Smooth muscle cell (in vitro differentiated cells): ENCODE measurements at regions not wholly inside any gene's neighbourhood (a gene's known extent, or its start where the extent isn't known, plus 50 kb on each side); places are given as distances from the start of the nearest gene placed in this dataset.

ENCODE experiments used
- DNase-seq: peaks from one replicate; lab custom pipeline; 2025; ENCODE audit not compliant: unreplicated experiment; lab: John Stamatoyannopoulos, UW
- H2AFZ ChIP-seq: fragments of 200-600 bp; sonication (generic); 2 replicates; pipeline ENCODE4 v1.6.0; 2016; ENCODE audit warnings: antibody characterized with exemption, low read depth, mild to moderate bottlenecking
- H3F3A ChIP-seq: fragments of 200-600 bp; sonication (generic); 2 replicates; pipeline ENCODE4 v1.6.0; 2017; ENCODE audit warnings: antibody characterized with exemption, low read depth
- H3K27ac ChIP-seq: fragments of 200-600 bp; sonication (generic); 2 replicates; pipeline ENCODE4 v1.5.1; 2016; ENCODE audit warnings: low read depth, mild to moderate bottlenecking
- H3K27me3 ChIP-seq: fragments of 200-600 bp; sonication (generic); 2 replicates; pipeline ENCODE4 v1.6.1; 2016; ENCODE audit warnings: low read depth, mild to moderate bottlenecking
- H3K36me3 ChIP-seq: fragments of 200-600 bp; sonication (generic); 2 replicates; pipeline ENCODE4 v1.5.1; 2016; ENCODE audit warnings: low read depth
- H3K4me1 ChIP-seq: fragments of 200-600 bp; sonication (generic); 2 replicates; pipeline ENCODE4 v1.5.1; 2016; ENCODE audit warnings: low read depth
- H3K4me2 ChIP-seq: fragments of 200-600 bp; sonication (generic); 2 replicates; pipeline ENCODE4 v1.6.0; 2016; ENCODE audit warnings: mild to moderate bottlenecking
- H3K4me3 ChIP-seq: fragments of 200-600 bp; sonication (generic); 2 replicates; pipeline ENCODE4 v1.5.1; 2016; ENCODE audit warnings: mild to moderate bottlenecking
- H3K79me2 ChIP-seq: fragments of 200-600 bp; sonication (generic); 2 replicates; pipeline ENCODE4 v1.6.0; 2016; ENCODE audit warnings: low read depth, mild to moderate bottlenecking
- H3K9ac ChIP-seq: fragments of 200-600 bp; sonication (generic); 2 replicates; pipeline ENCODE4 v1.6.0; 2016; ENCODE audit warnings: low read depth
- H3K9me3 ChIP-seq: fragments of 200-600 bp; sonication (generic); replicated peaks from 2 replicates; pipeline ENCODE4 v1.5.1; 2016; ENCODE audit warnings: low read depth
- H4K20me1 ChIP-seq: fragments of 200-600 bp; sonication (generic); 2 replicates; pipeline ENCODE4 v1.6.0; 2016; ENCODE audit warnings: low read depth
- WGBS: methylation state at CpG from one replicate; pipeline ENCODE4 v1.1.7; 2016; ENCODE audit warnings: low lambda C conversion rate; 5-methylcytosine and 5-hydroxymethylcytosine counted together
- TF ChIP-seq, protein P1 (sequence below): fragments of 200-600 bp; sonication (generic); IDR thresholded peaks from 2 replicates; pipeline ENCODE4 v1.5.1; 2017; ENCODE audit warnings: borderline replicate concordance, mild to moderate bottlenecking, antibody characterized with exemption; ENCODE audit not compliant: insufficient read depth, poor library complexity, severe bottlenecking

DNA sequence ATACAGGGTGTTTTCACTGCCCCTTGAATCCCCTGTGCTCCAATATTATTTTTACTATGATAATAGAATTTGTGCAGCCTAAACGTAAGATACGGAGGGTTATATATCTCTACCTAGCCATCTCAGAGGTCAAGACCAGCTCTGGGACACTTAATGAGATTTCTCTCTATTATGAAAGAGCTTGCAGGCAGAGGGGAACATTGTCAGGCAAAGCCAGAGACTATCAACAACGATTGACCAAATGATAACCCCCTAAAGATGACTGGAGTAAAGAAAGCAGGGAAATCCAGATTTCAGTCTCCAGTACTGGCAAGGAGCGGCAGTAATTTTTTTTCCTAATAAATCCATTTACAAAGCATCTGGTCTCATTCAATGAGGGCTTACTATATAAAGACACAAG is 59.8 kb upstream of the LPAR1 start:
- no peak overlapping the region for H3K4me2 ChIP-seq
- no peak for DNase-seq
- H3K27me3 ChIP-seq = no peaks in the 10 kb centered on the region
- no peak overlapping the region for H3K27ac ChIP-seq
- no peaks in the 10 kb centered on the region for H3K9me3 ChIP-seq
- no peaks in the 10 kb centered on the region for H3F3A ChIP-seq
- no peaks in the 10 kb centered on the region for H4K20me1 ChIP-seq
- WGBS = 91% methylated on average over 4 of the region's 4 CpGs
- H3K9ac ChIP-seq = no peak overlapping the region
- no peak overlapping the region for H3K4me3 ChIP-seq
- H3K79me2 ChIP-seq = no peaks in the 10 kb centered on the region
- H2AFZ ChIP-seq = no peak overlapping the region
- TF ChIP-seq, protein P1, sequence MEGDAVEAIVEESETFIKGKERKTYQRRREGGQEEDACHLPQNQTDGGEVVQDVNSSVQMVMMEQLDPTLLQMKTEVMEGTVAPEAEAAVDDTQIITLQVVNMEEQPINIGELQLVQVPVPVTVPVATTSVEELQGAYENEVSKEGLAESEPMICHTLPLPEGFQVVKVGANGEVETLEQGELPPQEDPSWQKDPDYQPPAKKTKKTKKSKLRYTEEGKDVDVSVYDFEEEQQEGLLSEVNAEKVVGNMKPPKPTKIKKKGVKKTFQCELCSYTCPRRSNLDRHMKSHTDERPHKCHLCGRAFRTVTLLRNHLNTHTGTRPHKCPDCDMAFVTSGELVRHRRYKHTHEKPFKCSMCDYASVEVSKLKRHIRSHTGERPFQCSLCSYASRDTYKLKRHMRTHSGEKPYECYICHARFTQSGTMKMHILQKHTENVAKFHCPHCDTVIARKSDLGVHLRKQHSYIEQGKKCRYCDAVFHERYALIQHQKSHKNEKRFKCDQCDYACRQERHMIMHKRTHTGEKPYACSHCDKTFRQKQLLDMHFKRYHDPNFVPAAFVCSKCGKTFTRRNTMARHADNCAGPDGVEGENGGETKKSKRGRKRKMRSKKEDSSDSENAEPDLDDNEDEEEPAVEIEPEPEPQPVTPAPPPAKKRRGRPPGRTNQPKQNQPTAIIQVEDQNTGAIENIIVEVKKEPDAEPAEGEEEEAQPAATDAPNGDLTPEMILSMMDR = no peak
- H3K4me1 ChIP-seq = peaks cover 50% of the 10 kb centered on the region
- no peaks in the 10 kb centered on the region for H3K36me3 ChIP-seq

DNA sequence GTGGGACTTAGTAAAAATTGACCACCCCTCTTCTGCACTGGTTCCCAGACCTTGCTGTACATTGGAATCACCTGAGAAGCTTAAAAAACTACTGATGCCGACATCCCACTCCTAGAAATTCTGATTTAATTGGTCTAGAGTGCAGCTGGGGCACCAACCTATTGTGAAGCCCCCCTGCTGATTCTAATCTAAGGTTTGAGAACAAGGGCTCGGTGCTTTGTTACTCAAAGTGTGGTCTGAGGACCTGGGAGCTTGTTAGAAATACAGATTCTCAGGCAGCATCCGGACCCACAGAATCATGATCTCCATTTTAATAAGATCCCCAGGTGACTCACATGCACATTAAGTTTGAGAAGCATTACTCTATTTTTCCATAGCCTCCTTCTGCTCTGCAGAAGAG is 57.8 kb upstream of the LPAR1 start:
- H3K4me3 ChIP-seq = no peak overlapping the region
- WGBS = 88% methylated on average over 3 of the region's 3 CpGs

GRCh38 chr9:111095441-111095840 is 57.2 kb upstream of the LPAR1 start:
- Histone ChIP-seq H3K27me3 (no peaks in the 10 kb centered on the region), H3K79me2 (no peaks in the 10 kb centered on the region), H3K36me3 (no peaks in the 10 kb centered on the region), H3K9me3 (no peaks in the 10 kb centered on the region), H3K4me2 (no peak overlapping the region), H3F3A (no peaks in the 10 kb centered on the region), H3K9ac (no peak overlapping the region), H3K27ac (peak overlapping the region; percentile 25), H4K20me1 (no peaks in the 10 kb centered on the region), H3K4me3 (no peak overlapping the region), H3K4me1 (peaks cover 44% of the 10 kb centered on the region), H2AFZ (peak overlapping the region; percentile 65)
- 25% methylated on average over 4 of the region's 4 CpGs for WGBS
- DNase-seq = no peak
- TF ChIP-seq, protein P1 = no peak

More for the DNA sequence above, 57.8 kb upstream of the LPAR1 start:
- H3K4me1 ChIP-seq = peaks cover 50% of the 10 kb centered on the region
- no peak overlapping the region for H2AFZ ChIP-seq
- H3K9me3 ChIP-seq = no peaks in the 10 kb centered on the region
- no peaks in the 10 kb centered on the region for H3K79me2 ChIP-seq
- H3K4me2 ChIP-seq = no peak overlapping the region
- DNase-seq = no peak
- H4K20me1 ChIP-seq = no peaks in the 10 kb centered on the region
- TF ChIP-seq, protein P1 = no peak
- H3F3A ChIP-seq = no peaks in the 10 kb centered on the region
- H3K9ac ChIP-seq = no peak overlapping the region
- no peaks in the 10 kb centered on the region for H3K36me3 ChIP-seq
- H3K27ac ChIP-seq = no peak overlapping the region
- H3K27me3 ChIP-seq = no peaks in the 10 kb centered on the region

GRCh38 chr9:111094958-111095357 is 56.7 kb upstream of the LPAR1 start:
- no peak for DNase-seq
- peak overlapping the region; percentile 25 for H3K27ac ChIP-seq
- H3F3A ChIP-seq = no peaks in the 10 kb centered on the region
- H3K4me3 ChIP-seq = no peak overlapping the region
- H3K9ac ChIP-seq = no peak overlapping the region
- no peaks in the 10 kb centered on the region for H3K9me3 ChIP-seq
- peak overlapping the region; percentile 14 for H2AFZ ChIP-seq
- peaks cover 39% of the 10 kb centered on the region for H3K4me1 ChIP-seq
- H3K4me2 ChIP-seq = peak overlapping the region; percentile 36
- H3K36me3 ChIP-seq = no peaks in the 10 kb centered on the region
- H3K27me3 ChIP-seq = no peaks in the 10 kb centered on the region
- TF ChIP-seq, protein P1 = no peak
- no peaks in the 10 kb centered on the region for H4K20me1 ChIP-seq
- no peaks in the 10 kb centered on the region for H3K79me2 ChIP-seq
